Endodermal cell (in vitro differentiated cells): ENCODE measurements at regions not wholly inside any gene's neighbourhood (a gene's known extent, or its start where the extent isn't known, plus 50 kb on each side); places are given as distances from the start of the nearest gene placed in this dataset.

Experiments used
- DNase-seq: peaks from one replicate; pipeline ENCODE4 v3.0.0-alpha.2; 2017
- H3K27ac ChIP-seq: 2 replicates; pipeline ENCODE4 v1.5.1; 2013; ENCODE audit warnings: mild to moderate bottlenecking, low read depth, low read length, moderate library complexity
- H3K27me3 ChIP-seq: 2 replicates; pipeline ENCODE4 v1.6.1; 2013; ENCODE audit warnings: mild to moderate bottlenecking, low read length, moderate library complexity; ENCODE audit not compliant: insufficient read depth, control insufficient read depth, poor library complexity, severe bottlenecking
- H3K36me3 ChIP-seq: 2 replicates; pipeline ENCODE4 v1.7.0; 2013; ENCODE audit warnings: mild to moderate bottlenecking, low read length, moderate library complexity; ENCODE audit not compliant: control insufficient read depth, insufficient read depth
- H3K4me1 ChIP-seq: one replicate; pipeline ENCODE4 v1.7.0; 2013; ENCODE audit warnings: low read length; ENCODE audit not compliant: control insufficient read depth, insufficient read depth
- H3K4me3 ChIP-seq: 2 replicates; pipeline ENCODE4 v1.5.1; 2013; ENCODE audit warnings: mild to moderate bottlenecking, low read length, moderate library complexity
- H3K9ac ChIP-seq: 2 replicates; pipeline ENCODE4 v1.6.1; 2013; ENCODE audit warnings: mild to moderate bottlenecking, low read length, moderate library complexity; ENCODE audit not compliant: poor library complexity, severe bottlenecking; ENCODE audit errors: extremely low read depth
- H3K9me3 ChIP-seq: 2 replicates; pipeline ENCODE4 v1.6.1; 2013; ENCODE audit warnings: mild to moderate bottlenecking, low read length, moderate library complexity; ENCODE audit not compliant: control insufficient read depth
- H3K27ac Mint-ChIP-seq: 2 replicates; pipeline ENCODE4 v1.8.0; 2020; ENCODE audit warnings: mixed read lengths
- H3K27me3 Mint-ChIP-seq: 2 replicates; pipeline ENCODE4 v1.8.0; 2021; ENCODE audit warnings: mild to moderate bottlenecking, mixed read lengths; ENCODE audit not compliant: insufficient read depth
- H3K36me3 Mint-ChIP-seq: 2 replicates; pipeline ENCODE4 v1.8.0; 2020; ENCODE audit warnings: low read depth, mixed read lengths
- H3K4me1 Mint-ChIP-seq: 2 replicates; pipeline ENCODE4 v1.8.0; 2020; ENCODE audit warnings: mixed read lengths
- H3K4me3 Mint-ChIP-seq: 2 replicates; pipeline ENCODE4 v1.8.0; 2020; ENCODE audit warnings: mild to moderate bottlenecking, moderate library complexity, mixed read lengths
- H3K9me3 Mint-ChIP-seq: 2 replicates; pipeline ENCODE4 v1.8.0; 2020; ENCODE audit warnings: mild to moderate bottlenecking, mixed read lengths
- CTCF ChIP-seq: fragments of 200-600 bp; sonication (generic); conservative IDR thresholded peaks from 2 replicates; pipeline ENCODE4 v1.5.0; 2021; ENCODE audit warnings: antibody characterized with exemption, mild to moderate bottlenecking
- WGBS, 2 experiments: methylation state at CpG; one replicate each; pipeline versions ENCODE4 v1.1.5 to v1.1.7; 2013; ENCODE audit warnings: missing lambda C conversion rate in 2 of 2, mixed read lengths in 1 of 2; ENCODE audit not compliant: insufficient coverage in 1 of 2, insufficient read length in 1 of 2; 5-methylcytosine and 5-hydroxymethylcytosine counted together

DNA sequence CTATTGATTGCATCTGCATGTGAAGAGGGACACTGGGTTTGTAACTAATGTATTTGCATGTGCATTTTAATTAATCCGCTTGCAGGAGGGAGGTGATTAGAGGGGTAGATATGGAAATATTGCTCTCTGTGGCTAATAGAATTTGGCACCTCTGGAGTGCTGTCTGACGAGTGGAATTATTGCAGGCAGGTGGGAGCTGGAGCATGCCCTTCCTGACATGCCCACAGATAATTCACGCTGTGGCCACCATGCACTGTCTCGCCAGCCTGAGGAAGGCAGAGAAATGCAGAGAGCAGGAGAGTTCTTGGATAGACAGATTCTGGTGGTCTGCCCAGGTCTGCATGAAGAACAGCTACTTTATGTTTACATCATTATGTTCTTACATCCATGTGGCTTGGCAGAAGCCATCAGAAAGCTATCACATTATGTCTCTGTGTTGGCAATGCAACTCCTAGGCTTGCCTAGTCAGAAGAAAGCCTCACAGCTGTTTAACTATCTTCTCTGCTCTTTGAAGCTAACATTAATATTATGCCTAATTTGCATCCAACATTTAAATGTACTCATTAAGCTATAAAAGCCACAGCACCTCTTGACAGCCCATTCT is 89.4 kb upstream of the DRD2 start:
- no peaks in the 10 kb centered on the region for H3K9me3 ChIP-seq
- H3K27ac ChIP-seq = no peak overlapping the region
- no peak overlapping the region for H3K9ac ChIP-seq
- no peak for TF ChIP-seq CTCF
- Mint-ChIP-seq H3K27ac (no peak overlapping the region), H3K4me1 (peaks cover 25% of the 10 kb centered on the region), H3K36me3 (no peaks in the 10 kb centered on the region), H3K9me3 (no peaks in the 10 kb centered on the region), H3K4me3 (no peak overlapping the region), H3K27me3 (no peaks in the 10 kb centered on the region)
- peak; percentile 30 for DNase-seq
- peaks cover 8% of the 10 kb centered on the region for H3K4me1 ChIP-seq
- H3K36me3 ChIP-seq = no peaks in the 10 kb centered on the region
- H3K27me3 ChIP-seq = no peaks in the 10 kb centered on the region
- 83 to 91% methylated on average over 2 to 4 of the region's 4 CpGs for WGBS, 2 experiments
- H3K4me3 ChIP-seq = no peak overlapping the region

DNA sequence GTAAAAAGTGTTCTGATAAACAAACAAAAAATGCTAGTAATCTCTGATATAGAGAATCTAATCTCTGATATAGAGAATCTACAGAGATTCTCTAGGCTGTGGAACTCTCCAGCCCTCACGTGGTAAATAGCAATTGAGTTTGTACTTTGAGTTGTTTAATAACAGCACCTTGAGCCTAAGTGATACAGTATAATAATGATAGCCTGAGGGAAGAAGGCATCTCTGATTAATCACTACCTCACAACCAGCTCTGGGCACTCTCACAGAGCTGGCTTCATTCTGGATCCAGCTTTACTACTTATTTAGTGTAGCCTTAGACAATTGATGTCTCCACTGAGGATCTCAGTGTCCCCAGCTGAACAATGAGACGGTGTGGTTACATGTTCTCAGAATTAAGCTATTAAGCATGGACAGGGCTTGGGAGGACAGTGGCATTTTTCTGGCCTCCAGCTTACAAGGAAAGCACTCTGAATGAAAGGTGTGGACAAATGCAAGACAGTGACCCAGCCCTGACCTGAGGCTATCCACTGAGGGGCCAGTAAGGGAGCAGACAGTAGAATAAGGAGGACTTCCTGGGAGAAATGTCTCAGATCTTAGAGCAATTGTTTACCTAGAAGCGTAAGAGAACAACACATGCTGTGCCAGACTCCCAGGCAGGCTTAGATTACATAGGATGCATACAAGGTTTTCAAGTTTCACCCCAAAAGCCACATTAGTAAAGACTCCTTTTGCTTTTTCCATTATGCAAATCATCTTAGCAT is 88.7 kb upstream of the DRD2 start:
- H3K9me3 ChIP-seq = no peaks in the 10 kb centered on the region
- 91 to 94% methylated on average over 2 to 3 of the region's 3 CpGs for WGBS, 2 experiments
- H3K27ac ChIP-seq = no peak overlapping the region
- Mint-ChIP-seq H3K36me3 (no peaks in the 10 kb centered on the region), H3K4me1 (peaks cover 25% of the 10 kb centered on the region), H3K9me3 (no peaks in the 10 kb centered on the region), H3K27ac (no peak overlapping the region), H3K27me3 (no peaks in the 10 kb centered on the region), H3K4me3 (no peak overlapping the region)
- H3K9ac ChIP-seq = no peak overlapping the region
- TF ChIP-seq CTCF = no peak
- no peaks in the 10 kb centered on the region for H3K27me3 ChIP-seq
- H3K36me3 ChIP-seq = no peaks in the 10 kb centered on the region
- H3K4me3 ChIP-seq = no peak overlapping the region
- peak; percentile 39 for DNase-seq
- peaks cover 8% of the 10 kb centered on the region for H3K4me1 ChIP-seq

DNA sequence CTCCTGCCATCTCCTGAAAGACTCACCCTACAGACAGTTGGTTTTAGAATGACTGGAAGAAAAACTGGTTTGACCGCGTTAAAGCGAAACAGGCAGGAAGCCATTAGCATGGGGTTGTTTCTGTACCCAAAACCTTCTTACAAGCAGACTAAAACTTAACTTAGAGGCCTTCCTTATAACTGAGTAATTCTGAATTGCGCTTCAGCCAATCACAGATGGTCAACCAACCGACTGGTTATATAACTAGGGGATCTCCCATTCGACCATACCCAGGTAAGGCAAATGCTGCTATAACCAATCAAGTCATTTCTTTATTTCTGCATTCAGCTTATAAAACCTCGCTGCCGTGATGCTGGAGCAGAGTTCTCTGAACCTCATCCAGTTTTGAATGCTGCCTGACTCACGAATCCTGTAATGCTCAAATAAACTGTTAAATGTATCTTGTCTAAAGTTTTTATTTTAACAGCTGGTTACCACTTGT is 87.8 kb upstream of the DRD2 start:
- Histone ChIP-seq H3K4me3 (no peak overlapping the region), H3K9me3 (no peaks in the 10 kb centered on the region), H3K36me3 (no peaks in the 10 kb centered on the region), H3K9ac (no peak overlapping the region), H3K27ac (no peak overlapping the region), H3K27me3 (no peaks in the 10 kb centered on the region), H3K4me1 (peaks cover 8% of the 10 kb centered on the region)
- Mint-ChIP-seq H3K9me3 (no peaks in the 10 kb centered on the region), H3K4me3 (no peak overlapping the region), H3K27me3 (no peaks in the 10 kb centered on the region), H3K36me3 (no peaks in the 10 kb centered on the region), H3K27ac (no peak overlapping the region), H3K4me1 (peaks cover 18% of the 10 kb centered on the region)
- peak; percentile 36 for DNase-seq
- TF ChIP-seq CTCF = no peak
- WGBS, 2 experiments = 94% methylated on average over 7 to 9 of the region's 9 CpGs
